GM23248 (cell line): ENCODE measurements at regions not wholly inside any gene's neighbourhood (a gene's known extent, or its start where the extent isn't known, plus 50 kb on each side); places are given as distances from the start of the nearest gene placed in this dataset.

ENCODE experiments used
- DNase-seq: peaks from one replicate; pipeline ENCODE4 v3.0.0-alpha.2; 2015
- H2AFZ ChIP-seq: fragments of 200-600 bp; sonication (generic); 2 replicates; pipeline ENCODE4 v1.6.1; 2016; ENCODE audit warnings: antibody characterized with exemption
- H3F3A ChIP-seq: fragments of 200-600 bp; sonication (generic); 2 replicates; pipeline ENCODE4 v1.6.1; 2016; ENCODE audit warnings: mild to moderate bottlenecking, antibody characterized with exemption, mixed run types; ENCODE audit not compliant: insufficient read depth
- H3K27ac ChIP-seq: fragments of 200-600 bp; sonication (generic); 2 replicates; pipeline ENCODE4 v1.5.1; 2016; ENCODE audit warnings: mild to moderate bottlenecking
- H3K27me3 ChIP-seq: fragments of 200-600 bp; sonication (generic); replicated peaks from 2 replicates; pipeline ENCODE4 v1.6.1; 2016; ENCODE audit warnings: mild to moderate bottlenecking; ENCODE audit not compliant: insufficient read depth
- H3K36me3 ChIP-seq: fragments of 200-600 bp; sonication (generic); 2 replicates; pipeline ENCODE4 v1.6.1; 2016; ENCODE audit warnings: low read depth, mild to moderate bottlenecking
- H3K4me1 ChIP-seq: fragments of 200-600 bp; sonication (generic); 2 replicates; pipeline ENCODE4 v1.6.1; 2016; ENCODE audit warnings: mild to moderate bottlenecking; ENCODE audit not compliant: insufficient read depth
- H3K4me2 ChIP-seq: fragments of 200-600 bp; sonication (generic); one replicate; pipeline ENCODE4 v1.6.1; 2016; ENCODE audit warnings: mild to moderate bottlenecking; ENCODE audit not compliant: unreplicated experiment
- H3K4me3 ChIP-seq: fragments of 200-600 bp; sonication (generic); 2 replicates; pipeline ENCODE4 v1.5.1; 2016; ENCODE audit warnings: mild to moderate bottlenecking
- H3K79me2 ChIP-seq: fragments of 200-600 bp; sonication (generic); 2 replicates; pipeline ENCODE4 v1.6.1; 2016; ENCODE audit warnings: mild to moderate bottlenecking; ENCODE audit not compliant: insufficient read depth
- H3K9ac ChIP-seq: fragments of 200-600 bp; sonication (generic); 2 replicates; pipeline ENCODE4 v1.6.1; 2016; ENCODE audit warnings: mild to moderate bottlenecking
- H3K9me2 ChIP-seq: fragments of 200-600 bp; sonication (generic); 2 replicates; pipeline ENCODE4 v1.6.1; 2016; ENCODE audit warnings: mixed run types, mild to moderate bottlenecking, moderate library complexity; ENCODE audit not compliant: insufficient read depth
- H3K9me3 ChIP-seq: fragments of 200-600 bp; sonication (generic); one replicate; pipeline ENCODE4 v1.6.1; 2017; ENCODE audit warnings: low read depth
- H4K20me1 ChIP-seq: fragments of 200-600 bp; sonication (generic); 2 replicates; pipeline ENCODE4 v1.6.0; 2016; ENCODE audit not compliant: insufficient read depth
- EZH2 ChIP-seq: fragments of 200-600 bp; sonication (generic); IDR thresholded peaks from 2 replicates; pipeline ENCODE4 v1.6.1; 2018; ENCODE audit warnings: antibody characterized with exemption, mild to moderate bottlenecking; ENCODE audit not compliant: insufficient read depth, poor library complexity, severe bottlenecking
- EZH2phosphoT487 ChIP-seq: fragments of 200-600 bp; sonication (generic); IDR thresholded peaks from 2 replicates; pipeline ENCODE4 v1.6.1; 2018; ENCODE audit warnings: antibody characterized with exemption, moderate library complexity, mild to moderate bottlenecking, low read depth; ENCODE audit not compliant: insufficient read depth
- WGBS, 2 experiments: methylation state at CpG; one replicate each; pipeline ENCODE4 v1.1.6; 2015 to 2017; ENCODE audit warnings: low lambda C conversion rate in 2 of 2, low coverage in 1 of 2; ENCODE audit errors: missing lambda C conversion rate in 2 of 2; 5-methylcytosine and 5-hydroxymethylcytosine counted together
- in situ Hi-C: fragments of 300-500 bp; cut with MboI; formaldehyde crosslinking; loops from 2 replicates; pipeline ENCODE4 v1.15.0; 2020

- Histone ChIP-seq H3K9me2 (no peaks in the 10 kb centered on the region), H3K4me1 (no peaks in the 10 kb centered on the region), H3K36me3 (no peaks in the 10 kb centered on the region), H3K79me2 (no peaks in the 10 kb centered on the region), H3K27ac (no peak overlapping the region), H3K4me3 (no peak overlapping the region), H2AFZ (no peak overlapping the region), H3K27me3 (peaks cover 8% of the 10 kb centered on the region; the same call in 1 of the 2 replicates), H3F3A (no peaks in the 10 kb centered on the region), H3K9me3 (no peaks in the 10 kb centered on the region), H3K9ac (no peak overlapping the region), H3K4me2 (no peak overlapping the region), H4K20me1 (no peaks in the 10 kb centered on the region)
- in situ Hi-C loops = no loop called here
- TF ChIP-seq EZH2phosphoT487 = no peak
- no peak for TF ChIP-seq EZH2
- no peak for DNase-seq
- WGBS, 2 experiments = 46 to 61% methylated on average over 4 of the region's 4 CpGs
Observed at GRCh38 chr12:114192013-114192412, 213.9 kb downstream of the TBX5 start.

- Histone ChIP-seq H3F3A (no peaks in the 10 kb centered on the region), H3K27me3 (peaks cover 8% of the 10 kb centered on the region; the same call in 1 of the 2 replicates), H3K4me2 (no peak overlapping the region), H2AFZ (no peak overlapping the region), H4K20me1 (no peaks in the 10 kb centered on the region), H3K79me2 (no peaks in the 10 kb centered on the region), H3K36me3 (no peaks in the 10 kb centered on the region), H3K27ac (no peak overlapping the region), H3K4me3 (no peak overlapping the region), H3K9me3 (no peaks in the 10 kb centered on the region), H3K9me2 (no peaks in the 10 kb centered on the region), H3K9ac (no peak overlapping the region), H3K4me1 (no peaks in the 10 kb centered on the region)
- WGBS, 2 experiments = 7 to 12% methylated on average over 6 of the region's 6 CpGs
- in situ Hi-C loops = no loop called here
- DNase-seq = peak; percentile 8
- TF ChIP-seq EZH2phosphoT487 (no peak), EZH2 (no peak)
Observed at GRCh38 chr12:114191581-114191980, 214.4 kb downstream of the TBX5 start.

- Histone ChIP-seq H2AFZ (no peak overlapping the region), H4K20me1 (no peaks in the 10 kb centered on the region), H3K27ac (no peak overlapping the region), H3K9ac (no peak overlapping the region), H3K79me2 (no peaks in the 10 kb centered on the region), H3K4me1 (no peaks in the 10 kb centered on the region), H3K4me3 (no peak overlapping the region), H3K9me3 (no peaks in the 10 kb centered on the region), H3K9me2 (no peaks in the 10 kb centered on the region), H3F3A (no peaks in the 10 kb centered on the region), H3K27me3 (peaks cover 10% of the 10 kb centered on the region; the same call in 1 of the 2 replicates), H3K4me2 (no peak overlapping the region), H3K36me3 (no peaks in the 10 kb centered on the region)
- TF ChIP-seq EZH2phosphoT487 = no peak
- no peak for TF ChIP-seq EZH2
- no peak for DNase-seq
- in situ Hi-C loops = no loop called here
- 77 to 91% methylated on average over 2 of the region's 2 CpGs for WGBS, 2 experiments
Observed at GRCh38 chr12:114190971-114191370, 215.0 kb downstream of the TBX5 start.

- Histone ChIP-seq H3K4me2 (no peak overlapping the region), H3K27ac (no peak overlapping the region), H3K9ac (no peak overlapping the region), H3K9me2 (no peaks in the 10 kb centered on the region), H3K36me3 (no peaks in the 10 kb centered on the region), H3F3A (no peaks in the 10 kb centered on the region), H3K9me3 (no peaks in the 10 kb centered on the region), H4K20me1 (no peaks in the 10 kb centered on the region), H2AFZ (no peak overlapping the region), H3K27me3 (peaks cover 25% of the 10 kb centered on the region), H3K4me1 (no peaks in the 10 kb centered on the region), H3K4me3 (no peak overlapping the region), H3K79me2 (no peaks in the 10 kb centered on the region)
- in situ Hi-C loops = no loop called here
- no peak for TF ChIP-seq EZH2
- DNase-seq = no peak
- 61 to 64% methylated on average over 4 of the region's 4 CpGs for WGBS, 2 experiments
Observed at GRCh38 chr12:114189266-114189665, 216.7 kb downstream of the TBX5 start.

- Histone ChIP-seq H3K36me3 (no peaks in the 10 kb centered on the region), H3K9ac (no peak overlapping the region), H3K27ac (no peak overlapping the region), H3K27me3 (peaks cover 38% of the 10 kb centered on the region), H3K9me2 (no peaks in the 10 kb centered on the region), H3K4me2 (no peak overlapping the region), H3K4me1 (no peaks in the 10 kb centered on the region), H3K9me3 (no peaks in the 10 kb centered on the region), H2AFZ (no peak overlapping the region), H4K20me1 (no peaks in the 10 kb centered on the region), H3F3A (no peaks in the 10 kb centered on the region), H3K79me2 (no peaks in the 10 kb centered on the region), H3K4me3 (no peak overlapping the region)
- TF ChIP-seq EZH2phosphoT487 = no peak
- no peak for TF ChIP-seq EZH2
- in situ Hi-C loops = no loop called here
- 50 to 53% methylated on average over 17 of the region's 17 CpGs for WGBS, 2 experiments
- DNase-seq = no peak
Observed at GRCh38 chr12:114186241-114187002, 219.5 kb downstream of the TBX5 start.
